Testis (tissue), 2 donors: ENCODE measurements at regions not wholly inside any gene's neighbourhood (a gene's known extent, or its start where the extent isn't known, plus 50 kb on each side); places are given as distances from the start of the nearest gene placed in this dataset.

Experiments
- CTCF ChIP-seq, 3 experiments: fragments of 450-650 bp in 2 of 3; fragments of 200-600 bp in 1 of 3; sonication (generic) in 1 of 3; IDR thresholded peaks; one replicate each; pipeline ENCODE4 v1.5.1; 2016 to 2019; ENCODE audit warnings: antibody characterized with exemption in 3 of 3, mild to moderate bottlenecking in 2 of 3, moderate library complexity in 1 of 3
- POLR2A ChIP-seq: fragments of 450-650 bp; IDR thresholded peaks from one replicate; pipeline ENCODE4 v1.6.1; 2017; ENCODE audit warnings: antibody characterized with exemption, mild to moderate bottlenecking, moderate library complexity

GRCh38 chr2:120826716-120827410 lies 91.2 kb downstream of the GLI2 start:
- TF ChIP-seq CTCF (IDR thresholded peaks at IDR 0.05) (no peak), POLR2A (no peak)
